H1 (cell line): ENCODE measurements at regions not wholly inside any gene's neighbourhood (a gene's known extent, or its start where the extent isn't known, plus 50 kb on each side); places are given as distances from the start of the nearest gene placed in this dataset.

Experiments
- CBX5 ChIP-seq: fragments of 300-800, 300-1000 bp; sonication (generic); IDR thresholded peaks from 2 replicates; pipeline ENCODE4 v1.7.1; 2016; ENCODE audit warnings: antibody characterized with exemption, low read length, low read depth
- JUN ChIP-seq: IDR thresholded peaks from 2 replicates; pipeline ENCODE4 v1.6.1; 2011; ENCODE audit warnings: low read depth, mild to moderate bottlenecking, improper control_type of control experiment, low read length
- NANOG ChIP-seq: IDR thresholded peaks from 2 replicates; pipeline ENCODE4 v1.6.1; 2011; ENCODE audit warnings: low read length, low read depth, mild to moderate bottlenecking, inconsistent platforms; ENCODE audit not compliant: insufficient read depth, poor library complexity, severe bottlenecking
- PHF8 ChIP-seq: fragments of 200-600 bp; sonication (generic); conservative IDR thresholded peaks from 2 replicates; pipeline ENCODE4 v1.7.1; 2012; ENCODE audit warnings: low read depth, mild to moderate bottlenecking, inconsistent platforms, low read length, moderate library complexity
- POU5F1 ChIP-seq: IDR thresholded peaks from 2 replicates; pipeline ENCODE4 v1.6.1; 2011; ENCODE audit warnings: low read depth, mild to moderate bottlenecking, low read length, moderate library complexity
- ZNF274 ChIP-seq: IDR thresholded peaks from 2 replicates; pipeline ENCODE4 v1.7.0; 2012; ENCODE audit warnings: low read length, borderline replicate concordance; ENCODE audit errors: extremely low read depth
- TF ChIP-seq, protein P1 (sequence below): fragments of 300-600 bp; sonication (generic); IDR thresholded peaks from 2 replicates; pipeline ENCODE4 v1.7.1; 2012; ENCODE audit warnings: low read length, moderate library complexity, mild to moderate bottlenecking, inconsistent platforms; ENCODE audit not compliant: insufficient replicate concordance
- TF ChIP-seq, protein P2 (sequence below): IDR thresholded peaks from 2 replicates; pipeline ENCODE4 v1.6.1; 2012; ENCODE audit warnings: low read length, inconsistent platforms
- TF ChIP-seq, protein P3 (sequence below): IDR thresholded peaks from 2 replicates; pipeline ENCODE4 v1.6.1; 2012; ENCODE audit warnings: inconsistent platforms

GRCh38 chr6:14621518-14621917, 503.9 kb downstream of the CD83 start (continued):
- TF ChIP-seq, protein P1, sequence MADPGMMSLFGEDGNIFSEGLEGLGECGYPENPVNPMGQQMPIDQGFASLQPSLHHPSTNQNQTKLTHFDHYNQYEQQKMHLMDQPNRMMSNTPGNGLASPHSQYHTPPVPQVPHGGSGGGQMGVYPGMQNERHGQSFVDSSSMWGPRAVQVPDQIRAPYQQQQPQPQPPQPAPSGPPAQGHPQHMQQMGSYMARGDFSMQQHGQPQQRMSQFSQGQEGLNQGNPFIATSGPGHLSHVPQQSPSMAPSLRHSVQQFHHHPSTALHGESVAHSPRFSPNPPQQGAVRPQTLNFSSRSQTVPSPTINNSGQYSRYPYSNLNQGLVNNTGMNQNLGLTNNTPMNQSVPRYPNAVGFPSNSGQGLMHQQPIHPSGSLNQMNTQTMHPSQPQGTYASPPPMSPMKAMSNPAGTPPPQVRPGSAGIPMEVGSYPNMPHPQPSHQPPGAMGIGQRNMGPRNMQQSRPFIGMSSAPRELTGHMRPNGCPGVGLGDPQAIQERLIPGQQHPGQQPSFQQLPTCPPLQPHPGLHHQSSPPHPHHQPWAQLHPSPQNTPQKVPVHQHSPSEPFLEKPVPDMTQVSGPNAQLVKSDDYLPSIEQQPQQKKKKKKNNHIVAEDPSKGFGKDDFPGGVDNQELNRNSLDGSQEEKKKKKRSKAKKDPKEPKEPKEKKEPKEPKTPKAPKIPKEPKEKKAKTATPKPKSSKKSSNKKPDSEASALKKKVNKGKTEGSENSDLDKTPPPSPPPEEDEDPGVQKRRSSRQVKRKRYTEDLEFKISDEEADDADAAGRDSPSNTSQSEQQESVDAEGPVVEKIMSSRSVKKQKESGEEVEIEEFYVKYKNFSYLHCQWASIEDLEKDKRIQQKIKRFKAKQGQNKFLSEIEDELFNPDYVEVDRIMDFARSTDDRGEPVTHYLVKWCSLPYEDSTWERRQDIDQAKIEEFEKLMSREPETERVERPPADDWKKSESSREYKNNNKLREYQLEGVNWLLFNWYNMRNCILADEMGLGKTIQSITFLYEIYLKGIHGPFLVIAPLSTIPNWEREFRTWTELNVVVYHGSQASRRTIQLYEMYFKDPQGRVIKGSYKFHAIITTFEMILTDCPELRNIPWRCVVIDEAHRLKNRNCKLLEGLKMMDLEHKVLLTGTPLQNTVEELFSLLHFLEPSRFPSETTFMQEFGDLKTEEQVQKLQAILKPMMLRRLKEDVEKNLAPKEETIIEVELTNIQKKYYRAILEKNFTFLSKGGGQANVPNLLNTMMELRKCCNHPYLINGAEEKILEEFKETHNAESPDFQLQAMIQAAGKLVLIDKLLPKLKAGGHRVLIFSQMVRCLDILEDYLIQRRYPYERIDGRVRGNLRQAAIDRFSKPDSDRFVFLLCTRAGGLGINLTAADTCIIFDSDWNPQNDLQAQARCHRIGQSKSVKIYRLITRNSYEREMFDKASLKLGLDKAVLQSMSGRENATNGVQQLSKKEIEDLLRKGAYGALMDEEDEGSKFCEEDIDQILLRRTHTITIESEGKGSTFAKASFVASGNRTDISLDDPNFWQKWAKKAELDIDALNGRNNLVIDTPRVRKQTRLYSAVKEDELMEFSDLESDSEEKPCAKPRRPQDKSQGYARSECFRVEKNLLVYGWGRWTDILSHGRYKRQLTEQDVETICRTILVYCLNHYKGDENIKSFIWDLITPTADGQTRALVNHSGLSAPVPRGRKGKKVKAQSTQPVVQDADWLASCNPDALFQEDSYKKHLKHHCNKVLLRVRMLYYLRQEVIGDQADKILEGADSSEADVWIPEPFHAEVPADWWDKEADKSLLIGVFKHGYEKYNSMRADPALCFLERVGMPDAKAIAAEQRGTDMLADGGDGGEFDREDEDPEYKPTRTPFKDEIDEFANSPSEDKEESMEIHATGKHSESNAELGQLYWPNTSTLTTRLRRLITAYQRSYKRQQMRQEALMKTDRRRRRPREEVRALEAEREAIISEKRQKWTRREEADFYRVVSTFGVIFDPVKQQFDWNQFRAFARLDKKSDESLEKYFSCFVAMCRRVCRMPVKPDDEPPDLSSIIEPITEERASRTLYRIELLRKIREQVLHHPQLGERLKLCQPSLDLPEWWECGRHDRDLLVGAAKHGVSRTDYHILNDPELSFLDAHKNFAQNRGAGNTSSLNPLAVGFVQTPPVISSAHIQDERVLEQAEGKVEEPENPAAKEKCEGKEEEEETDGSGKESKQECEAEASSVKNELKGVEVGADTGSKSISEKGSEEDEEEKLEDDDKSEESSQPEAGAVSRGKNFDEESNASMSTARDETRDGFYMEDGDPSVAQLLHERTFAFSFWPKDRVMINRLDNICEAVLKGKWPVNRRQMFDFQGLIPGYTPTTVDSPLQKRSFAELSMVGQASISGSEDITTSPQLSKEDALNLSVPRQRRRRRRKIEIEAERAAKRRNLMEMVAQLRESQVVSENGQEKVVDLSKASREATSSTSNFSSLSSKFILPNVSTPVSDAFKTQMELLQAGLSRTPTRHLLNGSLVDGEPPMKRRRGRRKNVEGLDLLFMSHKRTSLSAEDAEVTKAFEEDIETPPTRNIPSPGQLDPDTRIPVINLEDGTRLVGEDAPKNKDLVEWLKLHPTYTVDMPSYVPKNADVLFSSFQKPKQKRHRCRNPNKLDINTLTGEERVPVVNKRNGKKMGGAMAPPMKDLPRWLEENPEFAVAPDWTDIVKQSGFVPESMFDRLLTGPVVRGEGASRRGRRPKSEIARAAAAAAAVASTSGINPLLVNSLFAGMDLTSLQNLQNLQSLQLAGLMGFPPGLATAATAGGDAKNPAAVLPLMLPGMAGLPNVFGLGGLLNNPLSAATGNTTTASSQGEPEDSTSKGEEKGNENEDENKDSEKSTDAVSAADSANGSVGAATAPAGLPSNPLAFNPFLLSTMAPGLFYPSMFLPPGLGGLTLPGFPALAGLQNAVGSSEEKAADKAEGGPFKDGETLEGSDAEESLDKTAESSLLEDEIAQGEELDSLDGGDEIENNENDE = no peak
- no peak for TF ChIP-seq JUN
- TF ChIP-seq NANOG = no peak
- no peak for TF ChIP-seq PHF8
- no peak for TF ChIP-seq POU5F1
- no peak for TF ChIP-seq CBX5
- TF ChIP-seq, protein P2, sequence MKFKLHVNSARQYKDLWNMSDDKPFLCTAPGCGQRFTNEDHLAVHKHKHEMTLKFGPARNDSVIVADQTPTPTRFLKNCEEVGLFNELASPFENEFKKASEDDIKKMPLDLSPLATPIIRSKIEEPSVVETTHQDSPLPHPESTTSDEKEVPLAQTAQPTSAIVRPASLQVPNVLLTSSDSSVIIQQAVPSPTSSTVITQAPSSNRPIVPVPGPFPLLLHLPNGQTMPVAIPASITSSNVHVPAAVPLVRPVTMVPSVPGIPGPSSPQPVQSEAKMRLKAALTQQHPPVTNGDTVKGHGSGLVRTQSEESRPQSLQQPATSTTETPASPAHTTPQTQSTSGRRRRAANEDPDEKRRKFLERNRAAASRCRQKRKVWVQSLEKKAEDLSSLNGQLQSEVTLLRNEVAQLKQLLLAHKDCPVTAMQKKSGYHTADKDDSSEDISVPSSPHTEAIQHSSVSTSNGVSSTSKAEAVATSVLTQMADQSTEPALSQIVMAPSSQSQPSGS = no peak
- TF ChIP-seq, protein P3, sequence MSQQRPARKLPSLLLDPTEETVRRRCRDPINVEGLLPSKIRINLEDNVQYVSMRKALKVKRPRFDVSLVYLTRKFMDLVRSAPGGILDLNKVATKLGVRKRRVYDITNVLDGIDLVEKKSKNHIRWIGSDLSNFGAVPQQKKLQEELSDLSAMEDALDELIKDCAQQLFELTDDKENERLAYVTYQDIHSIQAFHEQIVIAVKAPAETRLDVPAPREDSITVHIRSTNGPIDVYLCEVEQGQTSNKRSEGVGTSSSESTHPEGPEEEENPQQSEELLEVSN = no peak
- TF ChIP-seq ZNF274 = no peak
